HepG2 (cell line): ENCODE measurements at regions not wholly inside any gene's neighbourhood (a gene's known extent, or its start where the extent isn't known, plus 50 kb on each side); places are given as distances from the start of the nearest gene placed in this dataset.

Experiments
- ATAC-seq: fragments of 200-7000 bp; cut with Tn5 transposase; 3 replicates; pipeline ENCODE4 v1.9.1; 2020; ENCODE audit warnings: mild to moderate bottlenecking, moderate library complexity
- BruUV-seq: library from RNA; stranded (reverse); fragments of 400-500 nt; replicated peaks from 2 replicates; lab custom pipeline; 2021; lab: Mats Ljungman, UMichigan
- CTCF ChIA-PET: fragments of 300-600 bp; formaldehyde crosslinking; extraction: SDS; loops from one replicate; lab custom pipeline; 2021; ENCODE audit warnings: low total read pairs, inconsistent platforms, low intra/inter-chr PET ratio; lab: Yijun Ruan, JAX
- POLR2A ChIA-PET: fragments of 350-600 bp; sonication (Branson Sonifier 250); formaldehyde crosslinking; loops from one replicate; lab custom pipeline; 2020; ENCODE audit warnings: antibody characterized with exemption, inconsistent platforms; lab: Yijun Ruan, JAX
- DNase-seq: peaks from one replicate; pipeline ENCODE4 v3.0.0-alpha.2; 2015; ENCODE audit warnings: low spot score
- FAIRE-seq: peaks from 3 replicates; lab custom pipeline; 2011; peaks lifted over from hg19 to GRCh38; lab: Jason Lieb, UNC
- H2AFZ ChIP-seq: one replicate; pipeline ENCODE4 v1.6.1; 2011; ENCODE audit warnings: low read length, inconsistent platforms
- H3K27ac ChIP-seq: fragments of 300-600 bp; 3 replicates; pipeline ENCODE4 v1.8.0; 2011; ENCODE audit warnings: mixed run types, mild to moderate bottlenecking, mixed read lengths, low read length, inconsistent platforms; ENCODE audit not compliant: insufficient read depth; ENCODE audit errors: extremely low read length
- H3K27me3 ChIP-seq, 2 experiments: fragments of 200-600 bp in 1 of 2; 2 replicates in 1 of 2; 3 replicates in 1 of 2; pipeline versions ENCODE4 v1.6.0 to v1.8.0; 2011; ENCODE audit warnings: low read length in 2 of 2, mild to moderate bottlenecking in 2 of 2, moderate library complexity in 2 of 2, inconsistent platforms in 1 of 2; ENCODE audit not compliant: insufficient read depth in 2 of 2, control insufficient read depth in 1 of 2
- H3K36me3 ChIP-seq, 2 experiments: fragments of 200-600 bp in 1 of 2; replicated peaks in 1 of 2; 2 replicates in 1 of 2; 3 replicates in 1 of 2; pipeline versions ENCODE4 v1.5.1 to v1.8.0; 2011; ENCODE audit warnings: low read length in 2 of 2, inconsistent platforms in 1 of 2; ENCODE audit not compliant: insufficient read depth in 2 of 2, control insufficient read depth in 1 of 2
- H3K4me1 ChIP-seq: 2 replicates; pipeline ENCODE4 v1.5.1; 2012; ENCODE audit warnings: low read length, inconsistent platforms; ENCODE audit not compliant: insufficient read depth
- H3K4me2 ChIP-seq: 2 replicates; pipeline ENCODE4 v1.6.0; 2011; ENCODE audit warnings: low read depth, low read length, inconsistent platforms
- H3K4me3 ChIP-seq, 3 experiments: fragments of 200-600 bp in 1 of 3; sonication (generic), shearing (Covaris generic) in 1 of 3; replicated peaks in 1 of 3; 2 replicates each; pipeline ENCODE4 v1.5.1; 2011 to 2016; ENCODE audit warnings: low read length in 3 of 3, inconsistent platforms in 2 of 3, low read depth in 2 of 3, mild to moderate bottlenecking in 2 of 3, control low read depth in 1 of 3, mixed read lengths in 1 of 3; ENCODE audit not compliant: insufficient read depth in 1 of 3
- H3K79me2 ChIP-seq: one replicate; pipeline ENCODE4 v1.6.1; 2011; ENCODE audit warnings: low read length, inconsistent platforms; ENCODE audit not compliant: insufficient read depth
- H3K9ac ChIP-seq: 2 replicates; pipeline ENCODE4 v1.6.0; 2011; ENCODE audit warnings: mild to moderate bottlenecking, low read depth, low read length, inconsistent platforms; ENCODE audit not compliant: insufficient read depth
- H3K9me3 ChIP-seq: 2 replicates; pipeline ENCODE4 v1.5.1; 2012; ENCODE audit warnings: mild to moderate bottlenecking, low read length
- H4K20me1 ChIP-seq: 2 replicates; pipeline ENCODE4 v1.6.0; 2011; ENCODE audit warnings: inconsistent platforms, mild to moderate bottlenecking, low read length, moderate library complexity; ENCODE audit not compliant: insufficient read depth
- ARNT2 ChIP-seq: sonication (generic); formaldehyde crosslinking; IDR thresholded peaks from 2 replicates; pipeline ENCODE4 v1.8.0; 2022; ENCODE audit warnings: mild to moderate bottlenecking, low read depth, missing genetic modification reagents, moderate library complexity
- IKZF4 ChIP-seq: sonication (generic); formaldehyde crosslinking; IDR thresholded peaks from 2 replicates; pipeline ENCODE4 v1.5.1; 2020; ENCODE audit warnings: borderline replicate concordance, mild to moderate bottlenecking, low read depth, missing genetic modification reagents; ENCODE audit errors: not compliant biosample characterization
- MEIS1 ChIP-seq: sonication (generic); formaldehyde crosslinking; IDR thresholded peaks from 2 replicates; pipeline ENCODE4 v1.9.0; 2021; ENCODE audit warnings: mild to moderate bottlenecking, missing genetic modification reagents, moderate library complexity, borderline replicate concordance
- RBM22 ChIP-seq: fragments of 200-400 bp; formaldehyde crosslinking; optimal IDR thresholded peaks from 2 replicates; pipeline ENCODE3; 2017; ENCODE audit warnings: mild to moderate bottlenecking, low read length, moderate library complexity
- SMAD1 ChIP-seq: sonication (generic); formaldehyde crosslinking; IDR thresholded peaks from 2 replicates; pipeline ENCODE4 v1.4.0; 2020; ENCODE audit warnings: missing genetic modification reagents, low read depth, mild to moderate bottlenecking, borderline replicate concordance
- SMAD9 ChIP-seq: sonication (generic); formaldehyde crosslinking; IDR thresholded peaks from 2 replicates; pipeline ENCODE4 v1.5.1; 2020; ENCODE audit warnings: mild to moderate bottlenecking, missing genetic modification reagents
- SRY ChIP-seq: sonication (generic); formaldehyde crosslinking; IDR thresholded peaks from 2 replicates; pipeline ENCODE4 v1.8.0; 2022; ENCODE audit warnings: mild to moderate bottlenecking, missing genetic modification reagents
- YY1 ChIP-seq: IDR thresholded peaks from 2 replicates; pipeline ENCODE4 v1.6.1; 2011; ENCODE audit warnings: low read length, low read depth, moderate library complexity, mild to moderate bottlenecking; ENCODE audit not compliant: insufficient read depth, insufficient replicate concordance
- ZBTB7B ChIP-seq: sonication (generic); formaldehyde crosslinking; IDR thresholded peaks from 2 replicates; pipeline ENCODE4 v1.4.0; 2020; ENCODE audit warnings: missing genetic modification reagents
- ZMYM3 ChIP-seq: sonication (generic); formaldehyde crosslinking; IDR thresholded peaks from 2 replicates; pipeline ENCODE4 v1.5.1; 2020; ENCODE audit warnings: mild to moderate bottlenecking, missing genetic modification reagents
- ZNF232 ChIP-seq: sonication (generic); formaldehyde crosslinking; IDR thresholded peaks from 2 replicates; pipeline ENCODE4 v1.4.0; 2020; ENCODE audit warnings: missing genetic modification reagents, borderline replicate concordance
- WGBS: methylation state at CpG from one replicate; pipeline ENCODE4 v1.1.6; 2017; ENCODE audit warnings: low lambda C conversion rate; 5-methylcytosine and 5-hydroxymethylcytosine counted together
- in situ Hi-C: cut with HindIII; loops from 2 replicates; pipeline ENCODE4 v1.10.0; 2017; ENCODE audit warnings: low pct_unique_long_range_greater_than_20kb; ENCODE audit not compliant: extremely low pct_ligation_motif_present
- intact Hi-C: fragments of 100-400 bp; cut with micrococcal nuclease; formaldehyde crosslinking; loops from one replicate; pipeline ENCODE4 v1.10.0; 2022; ENCODE audit not compliant: unreplicated experiment
- TF ChIP-seq, protein P1 (sequence below): IDR thresholded peaks from 2 replicates; pipeline ENCODE4 v1.6.1; 2018; ENCODE audit warnings: missing genetic modification reagents
- TF ChIP-seq, protein P2 (sequence below): sonication (generic); formaldehyde crosslinking; IDR thresholded peaks from 2 replicates; pipeline ENCODE4 v1.8.0; 2022; ENCODE audit warnings: mild to moderate bottlenecking, missing genetic modification reagents
- TF ChIP-seq, protein P3 (sequence below): sonication (generic); formaldehyde crosslinking; conservative IDR thresholded peaks from 2 replicates; pipeline ENCODE4 v1.4.0; 2020; ENCODE audit warnings: mild to moderate bottlenecking, missing genetic modification reagents, moderate library complexity
- TF ChIP-seq, protein P4 (sequence below): sonication (generic); formaldehyde crosslinking; IDR thresholded peaks from 2 replicates; pipeline ENCODE4 v1.4.0; 2020; ENCODE audit warnings: mild to moderate bottlenecking, low read depth, missing genetic modification reagents
- TF ChIP-seq, protein P5 (sequence below): sonication (generic); formaldehyde crosslinking; IDR thresholded peaks from 2 replicates; pipeline ENCODE4 v1.4.0; 2020; ENCODE audit warnings: missing genetic modification reagents

DNA sequence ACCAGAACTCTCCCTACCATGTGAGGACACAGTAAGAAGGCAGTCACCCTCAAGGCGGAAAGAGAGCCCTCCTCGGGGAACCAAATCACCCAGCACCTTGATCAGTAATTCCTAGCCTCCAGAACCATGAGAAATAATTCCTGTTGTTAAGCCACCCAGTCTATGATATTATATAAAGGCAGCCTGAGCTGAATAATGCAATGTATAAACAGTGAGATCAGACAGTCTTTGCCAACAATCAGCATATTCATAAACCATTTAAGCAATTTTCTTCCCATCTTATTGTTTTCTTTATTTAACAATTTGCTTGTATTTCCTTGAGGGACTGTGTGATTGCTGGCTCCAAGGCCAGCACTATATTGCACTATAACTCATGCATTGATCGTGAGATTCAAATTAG is 144.4 kb upstream of the DAPK1 start:
- H3K4me2 ChIP-seq: no peak overlapping the region
- H3K27ac ChIP-seq: no peak overlapping the region
- H4K20me1 ChIP-seq: no peaks in the 10 kb centered on the region
- WGBS: 50% methylated on average over 3 of the region's 3 CpGs
- ChIA-PET CTCF (no interaction called here), POLR2A (no interaction called here)
- intact Hi-C loops (no loop called here), in situ Hi-C loops (no loop called here)
- H3K27me3 ChIP-seq: no peaks in the 10 kb centered on the region
- H3K4me1 ChIP-seq: no peaks in the 10 kb centered on the region
- H3K9me3 ChIP-seq: peaks cover 5% of the 10 kb centered on the region; the same call in 1 of the 2 replicates
- H3K79me2 ChIP-seq: no peaks in the 10 kb centered on the region
- H2AFZ ChIP-seq: no peak overlapping the region
- DNase-seq: no peak
- no peak for FAIRE-seq
- no peak overlapping the region for H3K9ac ChIP-seq
- no peak overlapping the region for H3K4me3 ChIP-seq
- H3K36me3 ChIP-seq: no peaks in the 10 kb centered on the region
- BruUV-seq: no TSS peak
- TF ChIP-seq SMAD9 (CRISPR knock-in tag): no peak
- TF ChIP-seq ARNT2 (CRISPR knock-in tag): no peak
- TF ChIP-seq, protein P1, sequence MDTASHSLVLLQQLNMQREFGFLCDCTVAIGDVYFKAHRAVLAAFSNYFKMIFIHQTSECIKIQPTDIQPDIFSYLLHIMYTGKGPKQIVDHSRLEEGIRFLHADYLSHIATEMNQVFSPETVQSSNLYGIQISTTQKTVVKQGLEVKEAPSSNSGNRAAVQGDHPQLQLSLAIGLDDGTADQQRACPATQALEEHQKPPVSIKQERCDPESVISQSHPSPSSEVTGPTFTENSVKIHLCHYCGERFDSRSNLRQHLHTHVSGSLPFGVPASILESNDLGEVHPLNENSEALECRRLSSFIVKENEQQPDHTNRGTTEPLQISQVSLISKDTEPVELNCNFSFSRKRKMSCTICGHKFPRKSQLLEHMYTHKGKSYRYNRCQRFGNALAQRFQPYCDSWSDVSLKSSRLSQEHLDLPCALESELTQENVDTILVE: no peak
- no peak for TF ChIP-seq MEIS1 (CRISPR knock-in tag)
- TF ChIP-seq, protein P2, sequence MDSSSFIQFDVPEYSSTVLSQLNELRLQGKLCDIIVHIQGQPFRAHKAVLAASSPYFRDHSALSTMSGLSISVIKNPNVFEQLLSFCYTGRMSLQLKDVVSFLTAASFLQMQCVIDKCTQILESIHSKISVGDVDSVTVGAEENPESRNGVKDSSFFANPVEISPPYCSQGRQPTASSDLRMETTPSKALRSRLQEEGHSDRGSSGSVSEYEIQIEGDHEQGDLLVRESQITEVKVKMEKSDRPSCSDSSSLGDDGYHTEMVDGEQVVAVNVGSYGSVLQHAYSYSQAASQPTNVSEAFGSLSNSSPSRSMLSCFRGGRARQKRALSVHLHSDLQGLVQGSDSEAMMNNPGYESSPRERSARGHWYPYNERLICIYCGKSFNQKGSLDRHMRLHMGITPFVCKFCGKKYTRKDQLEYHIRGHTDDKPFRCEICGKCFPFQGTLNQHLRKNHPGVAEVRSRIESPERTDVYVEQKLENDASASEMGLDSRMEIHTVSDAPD (CRISPR knock-in tag): no peak
- TF ChIP-seq, protein P3, sequence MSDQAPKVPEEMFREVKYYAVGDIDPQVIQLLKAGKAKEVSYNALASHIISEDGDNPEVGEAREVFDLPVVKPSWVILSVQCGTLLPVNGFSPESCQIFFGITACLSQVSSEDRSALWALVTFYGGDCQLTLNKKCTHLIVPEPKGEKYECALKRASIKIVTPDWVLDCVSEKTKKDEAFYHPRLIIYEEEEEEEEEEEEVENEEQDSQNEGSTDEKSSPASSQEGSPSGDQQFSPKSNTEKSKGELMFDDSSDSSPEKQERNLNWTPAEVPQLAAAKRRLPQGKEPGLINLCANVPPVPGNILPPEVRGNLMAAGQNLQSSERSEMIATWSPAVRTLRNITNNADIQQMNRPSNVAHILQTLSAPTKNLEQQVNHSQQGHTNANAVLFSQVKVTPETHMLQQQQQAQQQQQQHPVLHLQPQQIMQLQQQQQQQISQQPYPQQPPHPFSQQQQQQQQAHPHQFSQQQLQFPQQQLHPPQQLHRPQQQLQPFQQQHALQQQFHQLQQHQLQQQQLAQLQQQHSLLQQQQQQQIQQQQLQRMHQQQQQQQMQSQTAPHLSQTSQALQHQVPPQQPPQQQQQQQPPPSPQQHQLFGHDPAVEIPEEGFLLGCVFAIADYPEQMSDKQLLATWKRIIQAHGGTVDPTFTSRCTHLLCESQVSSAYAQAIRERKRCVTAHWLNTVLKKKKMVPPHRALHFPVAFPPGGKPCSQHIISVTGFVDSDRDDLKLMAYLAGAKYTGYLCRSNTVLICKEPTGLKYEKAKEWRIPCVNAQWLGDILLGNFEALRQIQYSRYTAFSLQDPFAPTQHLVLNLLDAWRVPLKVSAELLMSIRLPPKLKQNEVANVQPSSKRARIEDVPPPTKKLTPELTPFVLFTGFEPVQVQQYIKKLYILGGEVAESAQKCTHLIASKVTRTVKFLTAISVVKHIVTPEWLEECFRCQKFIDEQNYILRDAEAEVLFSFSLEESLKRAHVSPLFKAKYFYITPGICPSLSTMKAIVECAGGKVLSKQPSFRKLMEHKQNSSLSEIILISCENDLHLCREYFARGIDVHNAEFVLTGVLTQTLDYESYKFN (CRISPR knock-in tag): no peak
- TF ChIP-seq, protein P4, sequence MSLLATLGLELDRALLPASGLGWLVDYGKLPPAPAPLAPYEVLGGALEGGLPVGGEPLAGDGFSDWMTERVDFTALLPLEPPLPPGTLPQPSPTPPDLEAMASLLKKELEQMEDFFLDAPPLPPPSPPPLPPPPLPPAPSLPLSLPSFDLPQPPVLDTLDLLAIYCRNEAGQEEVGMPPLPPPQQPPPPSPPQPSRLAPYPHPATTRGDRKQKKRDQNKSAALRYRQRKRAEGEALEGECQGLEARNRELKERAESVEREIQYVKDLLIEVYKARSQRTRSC: no peak
- TF ChIP-seq RBM22: no peak
- TF ChIP-seq ZMYM3 (CRISPR knock-in tag): no peak
- TF ChIP-seq SRY: no peak
- TF ChIP-seq IKZF4 (CRISPR knock-in tag): no peak
- TF ChIP-seq, protein P5, sequence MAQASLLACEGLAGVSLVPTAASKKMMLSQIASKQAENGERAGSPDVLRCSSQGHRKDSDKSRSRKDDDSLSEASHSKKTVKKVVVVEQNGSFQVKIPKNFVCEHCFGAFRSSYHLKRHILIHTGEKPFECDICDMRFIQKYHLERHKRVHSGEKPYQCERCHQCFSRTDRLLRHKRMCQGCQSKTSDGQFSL (CRISPR knock-in tag): no peak
- TF ChIP-seq ZBTB7B (CRISPR knock-in tag): no peak
- TF ChIP-seq SMAD1 (CRISPR knock-in tag): no peak
- TF ChIP-seq ZNF232: no peak
- no peak for TF ChIP-seq YY1
- TF ChIP-seq, all 625 proteins: peak for 0
- no peak for ATAC-seq
